KMS-11 (cell line): ENCODE measurements at regions not wholly inside any gene's neighbourhood (a gene's known extent, or its start where the extent isn't known, plus 50 kb on each side); places are given as distances from the start of the nearest gene placed in this dataset.
"Not testable (repeated sequence)": the region's sequence is repeated elsewhere in the genome, so short reads cannot be mapped to it uniquely, and the experiment has no call there.

Source experiments
- H2AFZ ChIP-seq: fragments of 200-600 bp; sonication (generic); 2 replicates; pipeline ENCODE4 v1.6.1; 2016; ENCODE audit warnings: antibody characterized with exemption, mixed run types, low read depth
- H3K27ac ChIP-seq: fragments of 200-600 bp; sonication (generic); 2 replicates; pipeline ENCODE4 v1.6.1; 2016; ENCODE audit warnings: mild to moderate bottlenecking, mixed run types
- H3K27me3 ChIP-seq: fragments of 200-600 bp; sonication (generic); 2 replicates; pipeline ENCODE4 v1.6.1; 2017; ENCODE audit warnings: mild to moderate bottlenecking, low read depth, mixed run types, moderate library complexity; ENCODE audit not compliant: insufficient read depth
- H3K36me3 ChIP-seq: fragments of 200-600 bp; sonication (generic); 2 replicates; pipeline ENCODE4 v1.6.1; 2017; ENCODE audit warnings: mild to moderate bottlenecking, mixed run types; ENCODE audit not compliant: insufficient read depth
- H3K4me1 ChIP-seq: fragments of 200-600 bp; sonication (generic); 2 replicates; pipeline ENCODE4 v1.6.1; 2016; ENCODE audit warnings: mild to moderate bottlenecking, low read depth, mixed run types; ENCODE audit not compliant: poor library complexity, severe bottlenecking
- H3K4me2 ChIP-seq: fragments of 200-600 bp; sonication (generic); 2 replicates; pipeline ENCODE4 v1.7.0; 2016; ENCODE audit warnings: mild to moderate bottlenecking, mixed run types
- H3K4me3 ChIP-seq: fragments of 200-600 bp; sonication (generic); IDR thresholded peaks from 2 replicates; pipeline ENCODE4 v1.6.1; 2017; ENCODE audit warnings: low read depth, low read length, mixed read lengths; ENCODE audit not compliant: insufficient read depth
- H3K79me2 ChIP-seq: fragments of 200-600 bp; sonication (generic); 2 replicates; pipeline ENCODE4 v1.6.1; 2016; ENCODE audit warnings: low read depth, mixed run types; ENCODE audit not compliant: insufficient read depth
- H3K9ac ChIP-seq: fragments of 200-600 bp; sonication (generic); 2 replicates; pipeline ENCODE4 v1.6.1; 2016; ENCODE audit warnings: mild to moderate bottlenecking, mixed run types
- H4K20me1 ChIP-seq: fragments of 200-600 bp; sonication (generic); 2 replicates; pipeline ENCODE4 v1.6.1; 2016; ENCODE audit warnings: mild to moderate bottlenecking, mixed run types; ENCODE audit not compliant: insufficient read depth
- TF ChIP-seq, protein P1 (sequence below): fragments of 200-600 bp; sonication (generic); conservative IDR thresholded peaks from 2 replicates; pipeline ENCODE4 v1.6.1; 2017; ENCODE audit warnings: low read depth, mild to moderate bottlenecking, antibody characterized with exemption, low read length, moderate library complexity, mixed read lengths

DNA sequence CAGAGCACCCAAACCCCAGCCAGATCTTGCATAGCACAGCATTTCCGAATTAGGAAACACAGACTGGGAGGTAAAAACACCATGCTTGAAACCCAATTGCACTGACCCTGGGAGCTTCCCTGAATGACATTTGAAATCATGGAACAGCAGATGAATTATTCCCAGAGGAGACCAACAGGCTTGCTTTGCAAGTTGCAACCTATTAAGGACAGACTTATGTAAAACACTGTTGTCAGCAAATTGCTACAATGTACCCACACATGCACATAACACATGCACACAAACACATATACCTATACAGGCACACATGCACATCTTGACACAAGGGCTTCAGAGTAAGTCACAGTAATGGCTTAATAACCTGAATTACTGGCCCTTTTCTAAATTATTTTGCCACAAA lies 984.8 kb downstream of the DNAH5 start:
- H3K9ac ChIP-seq: no peak overlapping the region
- H3K4me1 ChIP-seq: no peaks in the 10 kb centered on the region
- H3K27me3 ChIP-seq: no peaks in the 10 kb centered on the region
- H3K79me2 ChIP-seq: no peaks in the 10 kb centered on the region
- H4K20me1 ChIP-seq: no peaks in the 10 kb centered on the region
- TF ChIP-seq, protein P1, sequence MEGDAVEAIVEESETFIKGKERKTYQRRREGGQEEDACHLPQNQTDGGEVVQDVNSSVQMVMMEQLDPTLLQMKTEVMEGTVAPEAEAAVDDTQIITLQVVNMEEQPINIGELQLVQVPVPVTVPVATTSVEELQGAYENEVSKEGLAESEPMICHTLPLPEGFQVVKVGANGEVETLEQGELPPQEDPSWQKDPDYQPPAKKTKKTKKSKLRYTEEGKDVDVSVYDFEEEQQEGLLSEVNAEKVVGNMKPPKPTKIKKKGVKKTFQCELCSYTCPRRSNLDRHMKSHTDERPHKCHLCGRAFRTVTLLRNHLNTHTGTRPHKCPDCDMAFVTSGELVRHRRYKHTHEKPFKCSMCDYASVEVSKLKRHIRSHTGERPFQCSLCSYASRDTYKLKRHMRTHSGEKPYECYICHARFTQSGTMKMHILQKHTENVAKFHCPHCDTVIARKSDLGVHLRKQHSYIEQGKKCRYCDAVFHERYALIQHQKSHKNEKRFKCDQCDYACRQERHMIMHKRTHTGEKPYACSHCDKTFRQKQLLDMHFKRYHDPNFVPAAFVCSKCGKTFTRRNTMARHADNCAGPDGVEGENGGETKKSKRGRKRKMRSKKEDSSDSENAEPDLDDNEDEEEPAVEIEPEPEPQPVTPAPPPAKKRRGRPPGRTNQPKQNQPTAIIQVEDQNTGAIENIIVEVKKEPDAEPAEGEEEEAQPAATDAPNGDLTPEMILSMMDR: no peak
- H3K36me3 ChIP-seq: no peaks in the 10 kb centered on the region
- H3K4me2 ChIP-seq: no peak overlapping the region
- H3K4me3 ChIP-seq: no peak overlapping the region
- no peak overlapping the region for H3K27ac ChIP-seq
- H2AFZ ChIP-seq: no peak overlapping the region

DNA sequence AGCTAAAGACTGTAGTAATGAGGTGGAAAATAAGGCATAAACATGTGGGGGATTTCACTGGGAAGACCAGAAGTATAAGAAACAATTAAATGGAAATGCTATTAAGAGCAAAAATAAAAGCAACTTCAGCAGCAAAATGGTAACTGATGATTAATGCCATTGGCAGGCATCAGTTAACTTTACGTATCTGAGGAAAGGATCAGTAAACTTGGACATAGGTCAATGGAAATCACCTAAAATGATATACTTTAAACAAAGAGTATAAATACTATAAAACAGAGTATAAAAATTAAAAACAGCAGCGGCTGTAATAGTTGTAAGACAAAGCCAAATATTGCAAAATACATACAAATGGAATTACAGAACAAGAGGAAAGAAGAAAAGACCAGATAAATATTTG lies 992.1 kb downstream of the DNAH5 start:
- H3K27me3 ChIP-seq: no peaks in the 10 kb centered on the region
- H3K36me3 ChIP-seq: no peaks in the 10 kb centered on the region
- no peak overlapping the region for H3K4me2 ChIP-seq
- H3K9ac ChIP-seq: no peak overlapping the region
- no peaks in the 10 kb centered on the region for H4K20me1 ChIP-seq
- H3K27ac ChIP-seq: no peak overlapping the region
- no peaks in the 10 kb centered on the region for H3K79me2 ChIP-seq
- TF ChIP-seq, protein P1: no peak
- H3K4me3 ChIP-seq: no peak overlapping the region
- peaks cover 5% of the 10 kb centered on the region for H3K4me1 ChIP-seq
- H2AFZ ChIP-seq: no peak overlapping the region

GRCh38 chr5:12951846-12952245 lies 992.6 kb downstream of the DNAH5 start:
- Histone ChIP-seq H3K4me3 (no peak overlapping the region), H3K27ac (no peak overlapping the region), H4K20me1 (no peaks in the 10 kb centered on the region), H3K9ac (no peak overlapping the region), H3K4me1 (peaks cover 10% of the 10 kb centered on the region), H3K36me3 (no peaks in the 10 kb centered on the region), H2AFZ (no peak overlapping the region), H3K79me2 (no peaks in the 10 kb centered on the region), H3K4me2 (no peak overlapping the region), H3K27me3 (no peaks in the 10 kb centered on the region)
- TF ChIP-seq, protein P1: no peak

- peak overlapping the region; percentile 31; the same call in 1 of the 2 replicates for H3K4me2 ChIP-seq
- TF ChIP-seq, protein P1: no peak
- H3K9ac ChIP-seq: no peak overlapping the region
- H3K4me3 ChIP-seq: no peak overlapping the region
- peak overlapping the region; percentile 14; the same call in 1 of the 2 replicates for H3K27ac ChIP-seq
- no peaks in the 10 kb centered on the region for H3K27me3 ChIP-seq
- peak overlapping the region; percentile 73 for H2AFZ ChIP-seq
- no peaks in the 10 kb centered on the region for H3K36me3 ChIP-seq
- no peaks in the 10 kb centered on the region for H4K20me1 ChIP-seq
- H3K79me2 ChIP-seq: no peaks in the 10 kb centered on the region
- H3K4me1 ChIP-seq: peaks cover 14% of the 10 kb centered on the region
Observed at GRCh38 chr5:12947379-12947778, 997.1 kb downstream of the DNAH5 start.

DNA sequence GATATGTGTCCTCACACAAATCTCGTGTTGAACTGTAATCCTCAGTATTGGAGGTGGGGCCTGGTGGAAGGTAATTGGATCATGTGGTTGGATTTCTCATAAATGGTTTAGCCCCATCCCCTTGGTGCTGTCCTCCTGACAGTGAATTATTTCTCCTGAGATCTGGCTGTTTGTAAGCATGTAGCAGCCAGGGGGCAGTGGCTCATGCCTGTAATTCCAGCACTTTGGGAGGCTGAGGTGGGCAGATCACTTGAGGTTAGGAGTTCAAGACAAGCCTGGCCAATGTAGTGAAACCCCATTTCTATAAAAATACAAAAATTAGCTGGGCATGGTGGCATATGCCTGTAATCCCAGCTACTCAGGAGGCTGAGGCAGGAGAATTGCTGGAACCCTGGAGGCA lies 999.0 kb downstream of the DNAH5 start:
- not testable (repeated sequence) for H3K27ac ChIP-seq, H3K4me3 ChIP-seq, H4K20me1 ChIP-seq, H3K9ac ChIP-seq, H3K4me2 ChIP-seq, H3K36me3 ChIP-seq, H3K79me2 ChIP-seq, H3K27me3 ChIP-seq, H2AFZ ChIP-seq
- H3K4me1 ChIP-seq: peaks cover 16% of the 10 kb centered on the region
